ENCODE measurements at regions not wholly inside any gene's neighbourhood (a gene's known extent, or its start where the extent isn't known, plus 50 kb on each side); places are given as distances from the start of the nearest gene placed in this dataset.

DNA sequence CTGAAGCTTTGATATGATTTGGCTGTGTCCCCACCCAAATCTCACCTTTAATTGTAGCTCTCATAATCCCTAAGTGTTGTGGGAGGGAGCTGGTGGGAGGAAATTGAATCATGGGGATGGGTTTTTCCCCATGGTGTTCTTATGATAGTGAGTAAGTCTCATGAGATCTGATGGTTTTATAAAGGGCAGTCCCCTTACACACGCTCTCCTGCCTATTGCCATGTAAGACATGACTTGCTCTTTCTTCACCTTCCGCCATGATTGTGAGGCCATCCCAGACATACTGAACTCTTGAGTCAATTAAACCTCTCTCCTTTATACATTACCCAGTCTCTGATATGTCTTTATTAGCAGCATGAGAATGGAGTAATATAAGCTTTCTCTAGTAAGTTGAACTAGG lies 261.9 kb downstream of the HLX start:
- TF ChIP-seq, protein P1, sequence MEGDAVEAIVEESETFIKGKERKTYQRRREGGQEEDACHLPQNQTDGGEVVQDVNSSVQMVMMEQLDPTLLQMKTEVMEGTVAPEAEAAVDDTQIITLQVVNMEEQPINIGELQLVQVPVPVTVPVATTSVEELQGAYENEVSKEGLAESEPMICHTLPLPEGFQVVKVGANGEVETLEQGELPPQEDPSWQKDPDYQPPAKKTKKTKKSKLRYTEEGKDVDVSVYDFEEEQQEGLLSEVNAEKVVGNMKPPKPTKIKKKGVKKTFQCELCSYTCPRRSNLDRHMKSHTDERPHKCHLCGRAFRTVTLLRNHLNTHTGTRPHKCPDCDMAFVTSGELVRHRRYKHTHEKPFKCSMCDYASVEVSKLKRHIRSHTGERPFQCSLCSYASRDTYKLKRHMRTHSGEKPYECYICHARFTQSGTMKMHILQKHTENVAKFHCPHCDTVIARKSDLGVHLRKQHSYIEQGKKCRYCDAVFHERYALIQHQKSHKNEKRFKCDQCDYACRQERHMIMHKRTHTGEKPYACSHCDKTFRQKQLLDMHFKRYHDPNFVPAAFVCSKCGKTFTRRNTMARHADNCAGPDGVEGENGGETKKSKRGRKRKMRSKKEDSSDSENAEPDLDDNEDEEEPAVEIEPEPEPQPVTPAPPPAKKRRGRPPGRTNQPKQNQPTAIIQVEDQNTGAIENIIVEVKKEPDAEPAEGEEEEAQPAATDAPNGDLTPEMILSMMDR (IDR thresholded peaks at IDR 0.05): no peak
- TF ChIP-seq POLR2A (IDR thresholded peaks at IDR 0.05): no peak

Data from thyroid gland (tissue), 4 donors.